GM21360 (cell line): ENCODE measurements at regions not wholly inside any gene's neighbourhood (a gene's known extent, or its start where the extent isn't known, plus 50 kb on each side); places are given as distances from the start of the nearest gene placed in this dataset.

ENCODE experiments used
- ATAC-seq: cut with Tn5 transposase; IDR thresholded peaks from one replicate; pipeline ENCODE4 v1.9.1; 2021; ENCODE audit warnings: mild to moderate bottlenecking, moderate library complexity; ENCODE audit not compliant: unreplicated experiment

- ATAC-seq, result no peak
Measured at GRCh38 chr2:138428710-138429440, 72.7 kb upstream of the SPOPL start.

GRCh38 chr2:138430181-138430580 lies 71.4 kb upstream of the SPOPL start:
- no peak for ATAC-seq

GRCh38 chr2:138432971-138433370 lies 68.6 kb upstream of the SPOPL start:
- peak; percentile 67 for ATAC-seq

GRCh38 chr2:138433995-138434951 lies 67.3 kb upstream of the SPOPL start:
- no peak for ATAC-seq

GRCh38 chr2:138435701-138436100 lies 65.9 kb upstream of the SPOPL start:
- no peak for ATAC-seq

GRCh38 chr2:138439733-138440132 lies 61.8 kb upstream of the SPOPL start:
- ATAC-seq, result no peak

- ATAC-seq, result no peak
Measured at GRCh38 chr2:138440759-138441158, 60.8 kb upstream of the SPOPL start.

- no peak for ATAC-seq
Measured at GRCh38 chr2:138441916-138442315, 59.7 kb upstream of the SPOPL start.

- ATAC-seq, result no peak
Measured at GRCh38 chr2:138444411-138444810, 57.2 kb upstream of the SPOPL start.

GRCh38 chr2:138445227-138445626 lies 56.3 kb upstream of the SPOPL start:
- ATAC-seq, result no peak

GRCh38 chr2:138446043-138446442 lies 55.5 kb upstream of the SPOPL start:
- ATAC-seq, result no peak

- no peak for ATAC-seq
Measured at GRCh38 chr2:138447889-138448570, 53.5 kb upstream of the SPOPL start.
